A673 (cell line): ENCODE measurements at regions not wholly inside any gene's neighbourhood (a gene's known extent, or its start where the extent isn't known, plus 50 kb on each side); places are given as distances from the start of the nearest gene placed in this dataset.
"Not testable (repeated sequence)": the region's sequence is repeated elsewhere in the genome, so short reads cannot be mapped to it uniquely, and the experiment has no call there.

Source experiments
- BruUV-seq: library from RNA; stranded (reverse); fragments of 400-500 nt; replicated peaks from 2 replicates; lab custom pipeline; 2021; lab: Mats Ljungman, UMichigan
- CTCF ChIA-PET: fragments of 300-600 bp; sonication (Branson Sonifier 250); formaldehyde crosslinking; loops from one replicate; lab custom pipeline; 2022; ENCODE audit warnings: antibody characterized with exemption; lab: Charles Lee
- POLR2A ChIA-PET: fragments of 300-600 bp; sonication (Branson Sonifier 250); formaldehyde crosslinking; loops from one replicate; lab custom pipeline; 2022; ENCODE audit warnings: antibody characterized with exemption; ENCODE audit not compliant: low non-redundant PET; lab: Charles Lee
- DNase-seq: peaks from one replicate; pipeline ENCODE4 v3.0.0-alpha.2; 2015; ENCODE audit warnings: low spot score
- H3K27ac ChIP-seq: fragments of 200-600 bp; sonication (generic); 2 replicates; pipeline ENCODE4 v1.5.1; 2016; ENCODE audit warnings: mixed run types, low read depth, mild to moderate bottlenecking, mixed read lengths, antibody characterized with exemption, low read length; ENCODE audit not compliant: poor library complexity, severe bottlenecking
- H3K27me3 ChIP-seq: fragments of 200-600 bp; sonication (generic); replicated peaks from 2 replicates; pipeline ENCODE4 v1.6.1; 2017; ENCODE audit warnings: mixed run types, low read depth, mild to moderate bottlenecking, mixed read lengths, antibody characterized with exemption, low read length; ENCODE audit not compliant: insufficient read depth, poor library complexity
- H3K36me3 ChIP-seq: fragments of 200-600 bp; sonication (generic); 2 replicates; pipeline ENCODE4 v1.6.1; 2016; ENCODE audit warnings: mixed run types, mild to moderate bottlenecking, mixed read lengths, antibody characterized with exemption, low read length; ENCODE audit not compliant: insufficient read depth, poor library complexity, severe bottlenecking
- H3K4me1 ChIP-seq: fragments of 200-600 bp; sonication (generic); 2 replicates; pipeline ENCODE4 v1.6.1; 2017; ENCODE audit warnings: mixed run types, mild to moderate bottlenecking, mixed read lengths, antibody characterized with exemption, low read length; ENCODE audit not compliant: insufficient read depth, poor library complexity, severe bottlenecking
- H3K4me3 ChIP-seq: fragments of 200-600 bp; sonication (generic); 2 replicates; pipeline ENCODE4 v1.5.1; 2016; ENCODE audit warnings: low read depth, mixed run types, mild to moderate bottlenecking, mixed read lengths, low read length; ENCODE audit not compliant: poor library complexity, severe bottlenecking
- H3K9me3 ChIP-seq: fragments of 200-600 bp; sonication (generic); 2 replicates; pipeline ENCODE4 v1.6.1; 2016; ENCODE audit warnings: mixed run types, low read depth, mild to moderate bottlenecking, mixed read lengths, antibody characterized with exemption, low read length; ENCODE audit not compliant: poor library complexity, severe bottlenecking
- EZH2 ChIP-seq: fragments of 200-600 bp; sonication (generic); IDR thresholded peaks from 2 replicates; pipeline ENCODE4 v1.6.1; 2017; ENCODE audit warnings: borderline replicate concordance, low read depth, mild to moderate bottlenecking, mixed read lengths, antibody characterized with exemption, low read length; ENCODE audit not compliant: poor library complexity, severe bottlenecking
- intact Hi-C: fragments of 100-400 bp; cut with micrococcal nuclease; formaldehyde crosslinking; loops from one replicate; pipeline ENCODE4 v1.10.0; 2022; ENCODE audit not compliant: unreplicated experiment
- TF ChIP-seq, protein P1 (sequence below): fragments of 300-800, 200-600 bp; sonication (generic); conservative IDR thresholded peaks from 2 replicates; pipeline ENCODE4 v1.5.1; 2017; ENCODE audit warnings: low read depth, mild to moderate bottlenecking, antibody characterized with exemption, low read length, moderate library complexity, mixed read lengths

DNA sequence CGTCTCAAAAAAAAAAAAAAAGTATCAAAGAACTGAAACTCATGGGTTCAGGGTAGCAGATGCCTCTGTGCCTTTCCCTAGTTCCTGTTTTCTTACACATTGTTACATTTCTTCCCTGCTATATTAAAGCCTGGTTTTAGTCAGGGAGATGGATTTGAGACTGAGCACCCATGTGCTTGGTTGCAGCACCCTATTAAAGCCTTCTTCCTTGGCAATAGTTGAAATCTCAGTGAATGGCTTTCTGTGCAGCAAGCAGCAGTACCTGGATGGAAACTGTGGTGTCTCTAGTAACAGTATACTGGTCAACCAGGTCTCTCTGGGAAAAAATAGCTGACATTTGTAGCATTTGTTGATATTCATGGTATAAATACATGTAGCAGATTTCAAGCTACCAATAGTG is 331.1 kb downstream of the ANKRD30A start:
- Histone ChIP-seq H3K27ac (no peak overlapping the region), H3K36me3 (no peaks in the 10 kb centered on the region), H3K4me1 (no peaks in the 10 kb centered on the region), H3K9me3 (peaks cover 21% of the 10 kb centered on the region), H3K27me3 (no peaks in the 10 kb centered on the region), H3K4me3 (no peak overlapping the region)
- TF ChIP-seq, protein P1, sequence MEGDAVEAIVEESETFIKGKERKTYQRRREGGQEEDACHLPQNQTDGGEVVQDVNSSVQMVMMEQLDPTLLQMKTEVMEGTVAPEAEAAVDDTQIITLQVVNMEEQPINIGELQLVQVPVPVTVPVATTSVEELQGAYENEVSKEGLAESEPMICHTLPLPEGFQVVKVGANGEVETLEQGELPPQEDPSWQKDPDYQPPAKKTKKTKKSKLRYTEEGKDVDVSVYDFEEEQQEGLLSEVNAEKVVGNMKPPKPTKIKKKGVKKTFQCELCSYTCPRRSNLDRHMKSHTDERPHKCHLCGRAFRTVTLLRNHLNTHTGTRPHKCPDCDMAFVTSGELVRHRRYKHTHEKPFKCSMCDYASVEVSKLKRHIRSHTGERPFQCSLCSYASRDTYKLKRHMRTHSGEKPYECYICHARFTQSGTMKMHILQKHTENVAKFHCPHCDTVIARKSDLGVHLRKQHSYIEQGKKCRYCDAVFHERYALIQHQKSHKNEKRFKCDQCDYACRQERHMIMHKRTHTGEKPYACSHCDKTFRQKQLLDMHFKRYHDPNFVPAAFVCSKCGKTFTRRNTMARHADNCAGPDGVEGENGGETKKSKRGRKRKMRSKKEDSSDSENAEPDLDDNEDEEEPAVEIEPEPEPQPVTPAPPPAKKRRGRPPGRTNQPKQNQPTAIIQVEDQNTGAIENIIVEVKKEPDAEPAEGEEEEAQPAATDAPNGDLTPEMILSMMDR: no peak
- TF ChIP-seq EZH2: no peak
- ChIA-PET POLR2A (no interaction called here), CTCF (no interaction called here)
- intact Hi-C loops: no loop called here
- no peak for DNase-seq
- BruUV-seq: no TSS peak

DNA sequence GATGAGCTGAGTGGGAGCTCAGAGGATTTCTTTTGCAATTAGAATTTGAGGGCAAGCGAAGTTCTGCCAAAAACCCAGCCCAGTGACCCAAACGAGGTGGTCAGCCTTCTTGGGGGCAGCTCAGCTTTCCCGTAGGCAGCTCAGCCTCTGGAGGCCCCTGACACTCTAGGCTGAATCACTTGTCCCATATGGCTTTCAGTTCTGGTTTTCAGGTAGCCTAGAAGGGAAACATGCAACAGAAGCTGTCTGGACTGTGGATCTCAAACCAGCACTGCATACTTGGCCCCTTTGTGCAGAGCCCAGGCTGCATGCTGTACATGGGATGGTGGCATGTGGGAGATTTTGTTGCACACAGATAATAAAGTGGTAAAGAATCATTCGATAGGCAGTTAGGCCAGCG is 322.8 kb downstream of the ANKRD30A start:
- BruUV-seq: no TSS peak
- H3K9me3 ChIP-seq: no peaks in the 10 kb centered on the region
- H3K27ac ChIP-seq: no peak overlapping the region
- H3K36me3 ChIP-seq: no peaks in the 10 kb centered on the region
- no peak for DNase-seq
- H3K27me3 ChIP-seq: no peaks in the 10 kb centered on the region
- intact Hi-C loops: no loop called here
- H3K4me3 ChIP-seq: no peak overlapping the region
- TF ChIP-seq, protein P1: no peak
- no peak for TF ChIP-seq EZH2
- no peaks in the 10 kb centered on the region for H3K4me1 ChIP-seq
- CTCF ChIA-PET: no interaction called here
- POLR2A ChIA-PET: no interaction called here

DNA sequence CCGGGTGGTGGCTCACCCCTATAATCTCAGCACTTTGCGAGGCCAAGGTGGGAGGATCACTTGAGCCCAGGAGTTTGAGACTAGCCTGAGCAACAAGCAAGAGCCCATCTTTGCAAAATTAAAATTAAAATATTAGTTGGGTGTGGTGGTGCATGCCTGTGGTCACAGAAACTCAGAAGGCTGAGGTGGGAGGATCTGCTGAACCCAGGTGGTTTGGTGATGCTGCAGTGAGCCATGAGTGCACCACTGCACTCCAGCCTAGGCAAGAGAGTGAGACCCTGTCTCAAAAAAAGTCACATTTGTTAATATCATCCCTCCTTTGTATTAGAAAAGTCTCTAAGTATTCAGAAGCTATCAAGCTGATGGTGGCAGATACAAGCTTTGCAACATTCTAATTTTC is 317.5 kb downstream of the ANKRD30A start:
- CTCF ChIA-PET: no interaction called here
- TF ChIP-seq, protein P1: no peak
- no peak for TF ChIP-seq EZH2
- no peaks in the 10 kb centered on the region for H3K4me1 ChIP-seq
- POLR2A ChIA-PET: no interaction called here
- H3K27ac ChIP-seq: no peak overlapping the region
- H3K9me3 ChIP-seq: no peaks in the 10 kb centered on the region
- H3K36me3 ChIP-seq: no peaks in the 10 kb centered on the region
- H3K27me3 ChIP-seq: no peaks in the 10 kb centered on the region
- DNase-seq: no peak
- H3K4me3 ChIP-seq: no peak overlapping the region
- intact Hi-C loops: no loop called here
- no TSS peak for BruUV-seq

DNA sequence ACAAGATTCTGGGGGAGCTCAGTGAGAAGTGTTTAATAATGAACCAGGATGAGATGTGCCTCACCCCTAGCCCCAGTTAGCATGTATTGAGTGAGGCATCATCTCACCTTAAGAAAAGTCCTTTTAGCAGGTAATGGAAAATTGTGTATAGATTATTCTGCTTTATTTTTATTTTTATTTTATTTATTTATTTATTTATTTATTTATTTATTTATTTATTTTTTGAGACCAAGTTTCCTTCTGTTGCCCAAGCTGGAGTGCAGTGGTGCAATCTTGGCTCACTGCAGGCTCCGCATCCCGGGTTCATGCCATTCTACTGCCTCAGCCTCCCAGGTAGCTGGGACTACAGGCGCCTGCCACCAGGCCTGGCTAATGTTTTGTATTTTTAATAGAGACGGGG is 315.8 kb downstream of the ANKRD30A start:
- intact Hi-C loops: not testable (repeated sequence)

More for the DNA sequence above, 315.8 kb downstream of the ANKRD30A start:
- H3K4me1 ChIP-seq, DNase-seq, POLR2A ChIA-PET, H3K27me3 ChIP-seq, H3K4me3 ChIP-seq, H3K9me3 ChIP-seq, BruUV-seq, CTCF ChIA-PET, H3K27ac ChIP-seq, H3K36me3 ChIP-seq: not testable (repeated sequence)
